ENCODE measurements at regions not wholly inside any gene's neighbourhood (a gene's known extent, or its start where the extent isn't known, plus 50 kb on each side); places are given as distances from the start of the nearest gene placed in this dataset.

GRCh38 chr1:57686306-57686705, 262.4 kb upstream of the DAB1 start:
- DNase-seq, result no peak

- DNase-seq, result no peak
Observed at GRCh38 chr1:57683037-57683942, 259.4 kb upstream of the DAB1 start.

- DNase-seq, result no peak
Observed at GRCh38 chr1:57678138-57678537, 254.3 kb upstream of the DAB1 start.

- DNase-seq, result no peak
Observed at GRCh38 chr1:57675776-57676175, 251.9 kb upstream of the DAB1 start.

- peak; percentile 30 for DNase-seq
Observed at GRCh38 chr1:57674801-57675200, 250.9 kb upstream of the DAB1 start.

GRCh38 chr1:57672346-57673140, 248.7 kb upstream of the DAB1 start:
- no peak for DNase-seq

- no peak for DNase-seq
Observed at GRCh38 chr1:57671750-57672149, 247.9 kb upstream of the DAB1 start.

GRCh38 chr1:57659804-57660203, 235.9 kb upstream of the DAB1 start:
- DNase-seq, result no peak

GRCh38 chr1:57655161-57655560, 231.3 kb upstream of the DAB1 start:
- no peak for DNase-seq

GRCh38 chr1:57644667-57645066, 220.8 kb upstream of the DAB1 start:
- DNase-seq, result no peak

GRCh38 chr1:57638239-57638638, 214.4 kb upstream of the DAB1 start:
- DNase-seq, result no peak

GRCh38 chr1:57637155-57637554, 213.3 kb upstream of the DAB1 start:
- DNase-seq, result peak; percentile 94

- DNase-seq, result no peak
Observed at GRCh38 chr1:57633881-57634280, 210.0 kb upstream of the DAB1 start.

- DNase-seq, result peak; percentile 26
Observed at GRCh38 chr1:57633056-57633455, 209.2 kb upstream of the DAB1 start.

- peak; percentile 39 for DNase-seq
Observed at GRCh38 chr1:57632401-57632800, 208.5 kb upstream of the DAB1 start.

- DNase-seq, result no peak
Observed at GRCh38 chr1:57627612-57628011, 203.8 kb upstream of the DAB1 start.

GRCh38 chr1:57623791-57624538, 200.1 kb upstream of the DAB1 start:
- peak; percentile 11 for DNase-seq

- DNase-seq, result peak; percentile 58
Observed at GRCh38 chr1:57623039-57623790, 199.4 kb upstream of the DAB1 start.

GRCh38 chr1:57621776-57622175, 197.9 kb upstream of the DAB1 start:
- DNase-seq, result no peak

GRCh38 chr1:57620605-57621004, 196.7 kb upstream of the DAB1 start:
- DNase-seq, result no peak

- no peak for DNase-seq
Observed at GRCh38 chr1:57616921-57617320, 193.1 kb upstream of the DAB1 start.

GRCh38 chr1:57615956-57616355, 192.1 kb upstream of the DAB1 start:
- no peak for DNase-seq

GRCh38 chr1:57612833-57613232, 189.0 kb upstream of the DAB1 start:
- DNase-seq, result no peak
